IPS-18c (cell line): ENCODE measurements at regions not wholly inside any gene's neighbourhood (a gene's known extent, or its start where the extent isn't known, plus 50 kb on each side); places are given as distances from the start of the nearest gene placed in this dataset.
"Not testable (repeated sequence)": the region's sequence is repeated elsewhere in the genome, so short reads cannot be mapped to it uniquely, and the experiment has no call there.

Experiments used
- H3K4me3 ChIP-seq: 2 replicates; pipeline ENCODE4 v1.7.0; 2013; ENCODE audit warnings: low read depth, mild to moderate bottlenecking, low read length, moderate library complexity; ENCODE audit not compliant: insufficient read depth
- H3K9me3 ChIP-seq: one replicate; pipeline ENCODE4 v1.6.1; 2013; ENCODE audit warnings: mild to moderate bottlenecking, low read length, moderate library complexity; ENCODE audit not compliant: control insufficient read depth, insufficient read depth

- peaks cover 8% of the 10 kb centered on the region for H3K9me3 ChIP-seq
- H3K4me3 ChIP-seq, result no peak overlapping the region
Observed at GRCh38 chrX:45428831-45429230, 228.2 kb upstream of the DIPK2B start.

DNA sequence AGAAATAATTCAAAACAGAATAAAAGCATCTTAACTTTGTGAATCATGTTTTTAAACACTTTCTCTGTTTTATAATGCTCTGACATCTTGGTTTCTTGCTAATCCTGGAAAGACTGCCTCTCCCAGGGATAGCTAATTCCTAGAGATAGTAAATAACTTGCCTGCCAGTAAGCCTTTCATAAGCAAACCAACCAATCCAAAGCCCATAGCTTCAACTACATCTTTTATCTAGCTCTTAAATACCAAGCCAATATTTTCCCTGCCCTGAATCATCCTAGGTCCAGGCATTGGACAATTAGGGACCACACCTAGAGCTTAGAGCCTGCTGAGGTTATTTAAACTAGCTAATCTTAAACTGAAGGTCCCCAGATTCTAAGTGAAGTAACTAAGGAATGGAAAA, 223.7 kb upstream of the DIPK2B start:
- Histone ChIP-seq H3K9me3 (peaks cover 6% of the 10 kb centered on the region), H3K4me3 (no peak overlapping the region)

DNA sequence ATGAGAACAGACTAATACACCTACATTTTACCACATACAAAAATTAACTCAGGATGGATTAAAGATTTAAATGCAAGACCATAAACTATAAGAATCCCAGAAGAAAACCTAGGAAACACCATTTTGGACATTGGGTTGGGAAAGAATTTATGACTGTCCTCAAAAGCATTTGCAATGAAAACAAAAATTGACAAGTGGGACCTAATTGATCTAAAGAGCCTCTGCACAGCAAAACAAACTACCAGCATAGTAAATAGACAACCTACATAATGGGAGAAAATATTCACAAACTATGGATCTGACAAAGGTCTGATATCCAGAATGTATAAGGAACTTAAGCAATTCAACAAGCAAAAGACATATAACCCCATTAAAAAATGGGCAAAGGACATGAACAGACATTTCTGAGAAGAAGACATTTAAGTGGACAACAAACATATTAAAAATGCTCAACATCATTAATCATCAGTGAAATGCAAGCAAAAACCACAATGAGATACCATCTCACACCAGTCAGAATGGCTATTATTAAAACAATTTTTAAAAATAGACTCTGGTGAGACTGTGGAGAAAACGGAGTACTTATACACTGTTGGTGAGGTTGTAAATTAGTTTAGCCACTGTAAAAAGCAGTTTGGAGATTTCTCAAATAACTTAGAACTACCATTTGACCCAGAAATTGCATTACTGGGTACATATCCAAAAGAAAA, 221.7 kb upstream of the DIPK2B start:
- Histone ChIP-seq H3K4me3 (no peak overlapping the region), H3K9me3 (peaks cover 6% of the 10 kb centered on the region)

DNA sequence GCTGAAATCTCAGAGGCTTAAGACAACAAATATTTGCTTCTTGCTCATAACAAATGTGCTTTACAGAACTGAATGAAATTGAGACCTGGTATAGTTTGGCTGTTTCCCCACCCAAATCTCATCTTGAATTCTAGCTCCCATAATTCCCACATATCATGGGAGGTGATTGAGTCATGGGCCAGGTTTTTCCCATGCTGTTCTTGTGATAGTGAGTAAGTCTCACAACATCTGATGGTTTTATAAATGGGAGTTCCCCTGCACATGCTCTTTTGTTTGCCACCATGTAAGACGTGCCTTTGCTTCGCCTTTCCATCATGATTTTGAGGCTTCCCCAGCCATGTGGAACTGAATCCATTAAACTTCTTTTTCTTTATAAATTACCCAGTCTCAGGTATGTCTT, 221.1 kb upstream of the DIPK2B start:
- H3K9me3 ChIP-seq, result peaks cover 6% of the 10 kb centered on the region
- no peak overlapping the region for H3K4me3 ChIP-seq

GRCh38 chrX:45404206-45404605, 203.5 kb upstream of the DIPK2B start:
- no peak overlapping the region for H3K4me3 ChIP-seq

GRCh38 chrX:45401923-45402322, 201.2 kb upstream of the DIPK2B start:
- H3K9me3 ChIP-seq, result peaks cover 4% of the 10 kb centered on the region
- no peak overlapping the region for H3K4me3 ChIP-seq

More at GRCh38 chrX:45404206-45404605, 203.5 kb upstream of the DIPK2B start:
- H3K9me3 ChIP-seq, result peaks cover 4% of the 10 kb centered on the region

GRCh38 chrX:45400951-45401725, 200.5 kb upstream of the DIPK2B start:
- not testable (repeated sequence) for H3K9me3 ChIP-seq, H3K4me3 ChIP-seq

DNA sequence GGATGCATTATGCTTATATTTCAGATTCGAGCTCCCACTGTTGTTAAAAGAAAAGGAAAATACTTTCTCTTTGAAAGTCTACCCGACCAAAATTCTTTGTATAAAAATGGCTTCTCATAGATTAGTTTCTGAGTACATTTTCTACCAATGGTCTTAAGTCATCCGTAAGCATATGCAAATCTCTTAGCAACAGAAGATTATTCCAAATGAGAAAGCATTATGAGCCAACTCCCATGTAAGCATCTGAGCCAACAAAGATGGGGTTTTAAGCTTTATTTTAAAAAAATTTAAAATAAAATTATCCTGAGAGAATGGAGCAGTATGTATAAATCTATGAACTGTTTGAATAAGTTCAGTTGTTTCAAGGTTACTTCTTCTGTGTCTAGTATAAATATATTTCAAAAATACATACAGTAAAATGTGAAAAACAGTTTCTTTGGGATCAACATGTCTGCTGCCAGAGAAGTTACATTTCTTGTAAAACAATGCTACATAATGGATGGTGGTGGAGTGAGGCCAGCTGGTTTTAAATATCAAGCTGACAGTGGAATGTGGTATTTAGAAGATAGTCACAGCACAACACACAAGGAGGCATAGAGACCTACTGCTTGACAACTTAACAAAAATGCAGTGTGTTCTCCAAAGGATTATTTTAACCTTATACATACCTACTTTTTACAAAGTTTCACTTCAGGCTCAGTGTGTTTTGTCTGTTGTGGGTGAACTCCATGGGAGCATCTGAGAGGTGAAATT, 199.5 kb upstream of the DIPK2B start:
- Histone ChIP-seq H3K4me3 (no peak overlapping the region), H3K9me3 (peaks cover 4% of the 10 kb centered on the region)

DNA sequence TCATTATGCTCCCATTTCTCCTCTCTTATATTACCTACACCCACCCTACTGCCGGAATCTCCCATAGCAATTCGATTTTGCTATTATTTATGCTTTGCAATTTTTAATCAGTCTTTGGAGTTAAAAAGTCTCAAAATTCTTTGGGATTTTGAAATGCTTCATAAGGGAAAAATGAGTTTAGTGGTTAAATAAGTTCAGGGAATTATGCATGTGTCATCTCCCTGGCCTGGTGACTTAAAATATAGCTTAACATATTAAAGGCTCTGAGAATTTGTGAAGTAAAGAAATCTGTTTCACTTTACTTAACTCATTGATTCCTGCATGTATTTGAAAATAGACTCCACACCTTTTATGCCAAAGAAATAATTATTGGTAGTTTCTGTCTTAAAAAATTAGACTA, 185.1 kb upstream of the DIPK2B start:
- no peaks in the 10 kb centered on the region for H3K9me3 ChIP-seq
- H3K4me3 ChIP-seq, result no peak overlapping the region

- no peak overlapping the region for H3K4me3 ChIP-seq
- H3K9me3 ChIP-seq, result peaks cover 2% of the 10 kb centered on the region
Observed at GRCh38 chrX:45381841-45382240, 181.2 kb upstream of the DIPK2B start.

- Histone ChIP-seq H3K9me3 (peaks cover 2% of the 10 kb centered on the region), H3K4me3 (no peak overlapping the region)
Observed at GRCh38 chrX:45381366-45381765, 180.7 kb upstream of the DIPK2B start.

- Histone ChIP-seq H3K4me3 (no peak overlapping the region), H3K9me3 (peaks cover 2% of the 10 kb centered on the region)
Observed at GRCh38 chrX:45379236-45379635, 178.6 kb upstream of the DIPK2B start.

DNA sequence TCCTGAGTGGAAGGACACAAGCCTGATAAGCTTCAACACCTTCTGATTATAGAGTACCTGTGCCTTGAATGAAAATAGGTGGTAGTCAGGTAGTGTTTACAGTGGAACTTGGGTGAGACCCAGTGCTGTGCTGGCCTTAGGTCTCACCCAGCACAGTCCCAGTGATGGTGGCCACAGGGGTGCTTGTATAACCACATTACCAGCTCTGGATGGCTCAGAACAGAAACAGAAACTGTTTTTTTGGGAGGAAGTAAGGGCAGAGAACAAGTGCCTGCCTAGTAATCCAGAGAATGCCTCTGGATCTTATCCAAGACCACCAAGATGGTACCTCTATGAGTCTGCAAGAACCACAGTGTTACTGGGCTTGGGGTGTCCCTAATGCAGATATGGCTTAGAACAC, 171.5 kb upstream of the DIPK2B start:
- Histone ChIP-seq H3K9me3 (peaks cover 14% of the 10 kb centered on the region), H3K4me3 (no peak overlapping the region)

GRCh38 chrX:45368705-45369104, 168.0 kb upstream of the DIPK2B start:
- no peak overlapping the region for H3K4me3 ChIP-seq
- peaks cover 17% of the 10 kb centered on the region for H3K9me3 ChIP-seq

DNA sequence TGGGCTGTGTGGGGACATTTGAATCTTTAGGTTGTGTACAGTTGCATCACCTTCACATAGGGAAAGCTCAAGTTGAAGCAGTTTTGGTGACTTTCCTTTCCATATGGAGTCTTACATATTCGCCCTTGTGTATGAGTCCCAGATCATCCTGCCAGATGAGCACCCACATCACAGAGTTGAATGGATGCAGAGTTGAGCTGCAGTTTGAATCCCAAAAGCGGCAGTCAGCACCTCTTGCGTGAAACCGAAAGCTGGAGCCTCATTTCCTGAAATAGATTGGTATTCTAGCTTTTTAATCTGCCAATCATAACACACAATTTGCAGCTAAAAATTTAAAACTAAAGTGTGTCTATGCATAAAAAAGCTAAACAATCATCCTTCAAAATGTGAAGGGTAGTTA, 162.9 kb upstream of the DIPK2B start:
- no peak overlapping the region for H3K4me3 ChIP-seq
- H3K9me3 ChIP-seq, result peaks cover 14% of the 10 kb centered on the region

- Histone ChIP-seq H3K9me3 (peaks cover 9% of the 10 kb centered on the region), H3K4me3 (no peak overlapping the region)
Observed at GRCh38 chrX:45360571-45360970, 159.9 kb upstream of the DIPK2B start.

DNA sequence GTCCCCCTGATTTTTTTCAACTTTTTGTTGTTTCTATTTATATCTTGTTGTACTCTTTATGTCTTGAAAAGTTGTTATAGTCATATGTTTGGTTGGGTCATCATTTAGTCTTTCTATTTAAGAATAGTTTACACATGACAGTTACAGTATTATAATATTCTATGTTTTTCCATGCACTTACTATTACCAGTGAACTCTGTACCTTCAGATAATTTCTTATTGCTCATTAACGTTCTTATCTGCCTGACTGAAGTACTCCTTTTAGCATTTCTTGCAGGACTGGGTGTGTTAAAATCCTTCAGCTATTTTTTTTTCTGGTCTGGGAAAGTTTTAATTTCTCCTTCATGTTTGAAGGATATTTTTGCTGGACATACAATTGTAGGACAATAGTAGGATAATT, 157.7 kb upstream of the DIPK2B start:
- Histone ChIP-seq H3K4me3 (no peak overlapping the region), H3K9me3 (peaks cover 5% of the 10 kb centered on the region)

GRCh38 chrX:45353456-45353855, 152.8 kb upstream of the DIPK2B start:
- Histone ChIP-seq H3K9me3 (peaks cover 10% of the 10 kb centered on the region), H3K4me3 (no peak overlapping the region)
